ENCODE measurements at regions not wholly inside any gene's neighbourhood (a gene's known extent, or its start where the extent isn't known, plus 50 kb on each side); places are given as distances from the start of the nearest gene placed in this dataset.

GRCh38 chr3:117011687-117012250, 302.2 kb downstream of the TUSC7 start:
- H3K9me3 ChIP-seq (replicated peaks in 1 of 3), result no peaks in the 10 kb centered on the region
- WGBS, 4 donors, result 67 to 87% (median 79%) methylated on average over 7 of the region's 7 CpGs
- H3K27ac ChIP-seq, result no peak overlapping the region
- H3K4me1 ChIP-seq (replicated peaks in 1 of 2), result no peaks in the 10 kb centered on the region
- intact Hi-C loops (cut with DNase I), result loop anchor here in 1 of 2 donors (10.0 kb wide), 1 partner anchor 147 kb away; no protein-coding TSS in a partner anchor
- DNase-seq, result no peak
- no peaks in the 10 kb centered on the region for H3K36me3 ChIP-seq (replicated peaks in 1 of 2)
- H3K27me3 ChIP-seq, result no peaks in the 10 kb centered on the region
- TF ChIP-seq CTCF (IDR thresholded peaks at IDR 0.05) (no peak), POLR2A (IDR thresholded peaks at IDR 0.05) (no peak)
- no peak overlapping the region for H3K4me3 ChIP-seq

DNA sequence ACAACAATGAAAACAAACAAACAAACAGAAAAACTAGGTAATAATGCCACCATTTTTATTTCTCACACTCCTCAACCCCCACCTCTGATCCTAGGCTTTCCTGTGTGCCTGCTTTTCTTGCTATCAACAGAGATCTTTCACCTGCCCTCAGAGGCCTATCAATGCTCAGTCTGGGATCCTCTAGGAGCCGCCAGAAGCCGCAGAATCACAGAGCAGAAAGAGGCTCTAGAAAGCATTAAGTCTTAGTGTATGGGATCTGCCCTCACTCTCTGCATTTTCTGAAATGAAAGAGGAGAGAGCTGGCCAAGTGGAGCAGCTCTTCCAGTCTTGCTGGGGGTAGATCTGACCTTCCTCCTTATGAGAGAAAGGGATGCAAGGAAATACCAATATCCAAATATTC, 306.8 kb downstream of the TUSC7 start:
- Histone ChIP-seq H3K9me3 (replicated peaks in 1 of 3) (no peaks in the 10 kb centered on the region), H3K4me1 (replicated peaks in 1 of 2) (peaks cover 0 to 8% of the 10 kb centered on the region in 2 donors), H3K27me3 (no peaks in the 10 kb centered on the region), H3K36me3 (replicated peaks in 1 of 2) (no peaks in the 10 kb centered on the region), H3K27ac (no peak overlapping the region), H3K4me3 (no peak overlapping the region)
- TF ChIP-seq CTCF (IDR thresholded peaks at IDR 0.05), result no peak
- no peak for TF ChIP-seq POLR2A (IDR thresholded peaks at IDR 0.05)
- WGBS, 4 donors, result 81 to 98% (median 89%) methylated on average over 2 of the region's 2 CpGs
- DNase-seq, result no peak
- intact Hi-C loops (cut with DNase I), result loop anchor here in 1 of 2 donors (10.0 kb wide), 1 partner anchor 152 kb away; no protein-coding TSS in a partner anchor

DNA sequence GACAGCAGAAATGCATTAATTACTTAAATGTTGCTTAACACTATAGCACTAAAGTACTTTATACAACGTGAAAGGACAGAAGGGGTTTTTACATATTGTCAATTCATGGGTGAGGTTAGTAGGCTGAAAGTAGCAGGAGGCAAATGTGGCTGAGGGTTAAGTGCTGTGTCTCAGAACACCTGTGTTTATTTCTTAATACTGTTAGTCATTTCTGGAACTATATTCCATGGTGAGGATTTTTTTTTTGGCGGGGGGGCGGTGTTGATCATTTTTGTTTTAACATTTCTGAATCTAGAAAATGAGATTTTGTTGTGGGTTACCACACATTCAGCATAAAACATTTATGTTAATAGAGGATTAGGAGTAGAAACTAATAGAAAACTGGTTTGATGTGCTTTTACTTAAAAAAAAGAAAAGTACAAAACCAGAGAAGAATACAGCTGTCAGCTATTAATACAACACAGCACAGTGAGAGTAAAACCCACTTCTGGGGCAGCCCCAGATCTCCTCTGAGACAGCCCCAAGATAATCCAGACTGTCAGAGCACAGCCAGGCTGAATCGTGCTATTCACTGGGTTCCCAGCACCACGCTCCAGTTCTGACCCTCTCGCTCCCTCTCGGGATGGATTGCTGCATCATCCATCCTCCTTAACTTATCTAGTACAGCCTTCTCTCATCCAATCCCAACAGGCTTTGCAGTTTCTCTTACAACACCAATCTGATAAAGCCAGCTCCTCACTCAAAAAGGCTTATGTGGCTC, 307.7 kb downstream of the TUSC7 start:
- H3K4me3 ChIP-seq, result no peak overlapping the region
- H3K27me3 ChIP-seq, result no peaks in the 10 kb centered on the region
- H3K4me1 ChIP-seq (replicated peaks in 1 of 2), result peaks cover 0 to 8% of the 10 kb centered on the region in 2 donors
- intact Hi-C loops (cut with DNase I), result loop anchor here in 1 of 2 donors (10.0 kb wide), 1 partner anchor 153 kb away; no protein-coding TSS in a partner anchor
- H3K27ac ChIP-seq, result no peak overlapping the region
- no peaks in the 10 kb centered on the region for H3K36me3 ChIP-seq (replicated peaks in 1 of 2)
- WGBS, 4 donors, result 76 to 85% (median 80%) methylated on average over 6 to 7 of the region's 7 CpGs
- TF ChIP-seq CTCF (IDR thresholded peaks at IDR 0.05) (no peak), POLR2A (IDR thresholded peaks at IDR 0.05) (no peak)
- no peak for DNase-seq
- no peaks in the 10 kb centered on the region for H3K9me3 ChIP-seq (replicated peaks in 1 of 3)

DNA sequence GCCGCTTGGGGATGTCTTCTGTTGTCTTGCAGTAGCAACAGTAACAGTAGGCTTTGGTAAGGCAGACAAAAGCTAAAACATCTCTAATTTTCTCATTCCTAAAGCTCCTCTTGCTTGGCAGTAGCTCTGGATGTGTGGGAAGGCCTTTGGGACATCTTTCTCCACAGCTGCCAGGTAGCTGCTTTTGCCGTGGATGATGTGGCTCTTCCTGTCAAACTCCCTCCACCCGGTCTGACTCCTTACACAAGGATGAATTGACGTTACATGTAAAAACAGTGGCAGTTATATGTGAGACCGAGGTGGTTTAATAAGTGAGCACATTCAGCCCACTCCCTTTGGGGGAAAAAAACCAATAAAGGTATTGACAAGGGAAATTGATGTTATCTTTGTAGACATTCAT, 309.1 kb downstream of the TUSC7 start:
- no peak for TF ChIP-seq CTCF (IDR thresholded peaks at IDR 0.05)
- no peak for TF ChIP-seq POLR2A (IDR thresholded peaks at IDR 0.05)
- WGBS, 4 donors, result 61 to 72% (median 64%) methylated on average over 5 of the region's 5 CpGs

More for the DNA sequence above, 309.1 kb downstream of the TUSC7 start:
- no peak overlapping the region for H3K27ac ChIP-seq
- H3K4me3 ChIP-seq, result no peak overlapping the region
- H3K27me3 ChIP-seq, result no peaks in the 10 kb centered on the region
- DNase-seq, result no peak
- H3K36me3 ChIP-seq (replicated peaks in 1 of 2), result no peaks in the 10 kb centered on the region
- H3K4me1 ChIP-seq (replicated peaks in 1 of 2), result peaks cover 0 to 8% of the 10 kb centered on the region in 2 donors
- intact Hi-C loops (cut with DNase I), result loop anchor here in 1 of 2 donors (10.0 kb wide), 1 partner anchor 154 kb away; no protein-coding TSS in a partner anchor
- H3K9me3 ChIP-seq (replicated peaks in 1 of 3), result no peaks in the 10 kb centered on the region

All from adrenal gland (tissue), 9 donors.